ENCODE measurements at regions not wholly inside any gene's neighbourhood (a gene's known extent, or its start where the extent isn't known, plus 50 kb on each side); places are given as distances from the start of the nearest gene placed in this dataset.

DNA sequence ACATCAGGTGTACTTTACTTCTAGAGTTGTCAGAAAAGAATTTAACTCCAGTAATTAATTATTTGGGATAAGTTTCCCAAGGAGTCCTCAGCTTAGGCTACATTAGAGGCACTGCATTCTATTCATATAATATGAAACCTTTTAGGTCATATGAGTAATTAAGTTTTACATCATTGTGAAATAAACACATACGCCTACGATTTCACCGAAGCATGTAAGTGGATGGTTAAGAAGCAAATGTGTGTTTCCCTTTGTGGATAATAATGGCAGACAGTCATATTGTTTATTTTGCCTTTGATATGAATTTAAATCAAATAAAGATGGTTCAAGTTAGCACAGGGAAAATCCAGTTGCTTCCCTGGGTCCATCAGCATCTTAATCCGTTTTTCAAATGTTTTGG is 535.9 kb upstream of the ATP11B start:
- DNase-seq, result no peak
- ATAC-seq, result no peak

DNA sequence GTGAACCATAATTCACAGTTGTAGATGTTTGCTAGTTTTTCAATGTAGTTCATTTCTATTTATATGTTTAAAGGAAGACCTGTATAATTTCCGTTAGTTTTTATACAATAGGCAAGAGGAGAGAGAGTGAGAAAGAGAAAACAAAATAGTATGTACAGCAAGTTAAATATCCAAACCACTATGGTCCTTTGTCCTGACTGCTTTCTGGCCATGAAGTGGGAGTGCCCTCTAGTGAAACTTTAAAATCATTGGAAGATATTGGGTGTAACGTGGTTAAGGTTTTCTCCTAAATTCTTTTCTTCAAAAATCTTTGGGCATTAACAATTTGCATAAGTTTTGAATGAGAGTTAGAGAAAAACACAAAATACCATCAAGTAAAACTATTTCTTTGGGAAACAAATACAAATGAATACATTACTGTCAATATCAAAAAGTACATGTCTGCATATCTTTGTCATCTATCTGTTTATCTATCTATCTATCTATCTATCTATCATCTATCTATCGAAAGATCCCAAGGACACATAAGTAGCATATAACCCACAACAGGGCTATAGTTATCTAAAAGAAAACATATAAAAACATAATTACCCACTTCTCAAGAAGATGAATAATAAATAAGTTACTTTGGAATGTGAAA is 534.6 kb upstream of the ATP11B start:
- no peak for ATAC-seq
- no peak for DNase-seq

- no peak for DNase-seq
- no peak for ATAC-seq
Observed at GRCh38 chr3:182259579-182259978, 533.7 kb upstream of the ATP11B start.

DNA sequence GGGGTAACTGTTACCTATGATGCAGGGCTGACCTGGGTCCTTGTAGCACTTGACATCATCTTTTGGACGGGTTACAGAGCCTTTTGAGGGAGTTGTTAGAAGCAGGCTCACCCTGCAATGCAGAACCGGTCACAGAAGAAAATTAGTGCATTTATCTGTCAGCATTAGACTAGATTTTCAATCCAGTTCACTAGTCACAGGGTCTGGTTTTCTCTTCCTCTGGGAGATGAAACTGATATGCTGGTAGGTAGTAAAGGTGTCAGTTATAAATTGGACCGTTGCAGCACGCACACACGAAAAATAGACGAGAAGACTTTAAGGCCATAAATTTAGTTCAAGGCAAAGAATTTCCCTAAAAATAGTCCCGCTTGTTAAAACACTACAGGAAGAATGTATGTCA is 532.3 kb upstream of the ATP11B start:
- ATAC-seq (no peak), DNase-seq (no peak)

DNA sequence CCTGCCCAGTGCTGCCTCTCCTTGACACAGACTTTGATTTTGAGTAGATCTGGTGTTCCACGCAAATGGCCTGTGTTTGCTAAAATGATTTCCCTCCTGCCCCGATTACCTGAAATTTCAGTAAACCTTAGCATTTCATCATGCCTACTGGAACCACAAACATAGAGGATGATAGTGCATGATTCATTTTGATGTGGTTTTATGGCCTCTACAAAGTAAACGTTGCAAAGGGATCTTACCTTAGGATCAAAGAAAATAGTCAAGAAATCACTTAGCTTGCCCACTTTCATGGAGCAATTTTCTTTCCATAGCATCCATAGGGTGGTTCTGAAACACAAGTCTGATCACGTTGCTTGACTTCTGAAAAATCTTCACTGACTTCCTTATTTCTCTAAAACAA is 524.6 kb upstream of the ATP11B start:
- no peak for DNase-seq
- ATAC-seq, result no peak

DNA sequence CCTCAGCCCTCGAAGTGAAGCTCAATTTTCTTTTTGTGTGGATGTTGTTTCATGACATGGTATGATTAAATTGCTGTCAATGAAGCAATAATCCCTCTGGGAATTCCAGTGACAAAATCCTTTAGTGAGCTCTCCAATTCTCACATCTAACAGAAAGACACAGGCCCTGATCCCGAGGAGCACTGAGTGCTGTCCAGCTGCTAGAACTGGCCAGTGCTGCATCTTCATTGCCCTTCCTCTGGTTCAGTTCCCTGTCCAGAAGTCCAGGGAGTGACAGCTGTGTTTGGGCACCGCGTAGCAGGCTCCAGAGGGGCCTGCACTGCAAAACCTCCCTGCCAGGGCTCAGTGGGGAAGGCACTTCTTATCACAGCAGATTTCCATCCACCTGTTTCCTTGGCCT is 516.8 kb upstream of the ATP11B start:
- no peak for DNase-seq
- no peak for ATAC-seq

GRCh38 chr3:182284793-182285192 is 508.5 kb upstream of the ATP11B start:
- ATAC-seq, result no peak
- DNase-seq, result no peak

- ATAC-seq (no peak), DNase-seq (no peak)
Observed at GRCh38 chr3:182292591-182292990, 500.7 kb upstream of the ATP11B start.

DNA sequence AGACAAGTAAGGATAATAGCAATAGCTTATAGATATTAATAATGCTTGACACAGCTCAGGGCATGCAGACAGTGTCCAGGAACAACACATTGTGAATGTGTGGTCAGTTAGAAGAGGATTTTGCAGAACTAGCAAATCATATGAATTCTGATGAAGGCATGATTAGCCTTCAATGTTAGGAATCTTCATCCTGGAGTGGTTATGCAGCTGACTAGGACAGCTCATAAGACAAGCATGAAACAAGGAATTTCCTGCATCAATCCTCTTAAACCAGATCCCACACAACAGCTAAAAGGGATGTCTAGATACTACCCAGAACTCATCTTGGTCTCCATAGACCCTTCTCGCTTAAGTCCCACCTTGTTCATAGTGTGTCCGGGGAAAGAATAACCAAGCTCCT is 499.0 kb upstream of the ATP11B start:
- DNase-seq, result no peak
- ATAC-seq, result no peak

DNA sequence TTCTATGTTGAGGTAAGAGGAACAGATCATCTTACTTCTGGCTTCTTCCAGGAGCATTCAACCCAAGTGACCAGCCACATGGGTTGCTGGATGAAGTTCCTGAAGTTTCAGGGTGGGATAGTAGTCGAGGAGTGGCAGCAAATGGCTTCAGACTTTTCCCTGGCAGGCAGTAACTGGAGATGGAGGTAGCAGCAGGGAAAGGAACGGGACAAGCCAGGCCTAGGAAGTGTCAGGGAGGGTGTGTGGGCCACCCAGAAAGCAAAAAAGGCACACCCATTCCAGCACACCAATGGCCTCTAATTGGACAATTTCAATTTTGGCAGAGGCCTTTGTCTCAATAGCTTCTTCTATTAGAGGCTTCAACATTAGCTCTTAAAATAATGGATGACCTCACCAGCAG is 498.6 kb upstream of the ATP11B start:
- ATAC-seq, result no peak
- DNase-seq, result no peak

DNA sequence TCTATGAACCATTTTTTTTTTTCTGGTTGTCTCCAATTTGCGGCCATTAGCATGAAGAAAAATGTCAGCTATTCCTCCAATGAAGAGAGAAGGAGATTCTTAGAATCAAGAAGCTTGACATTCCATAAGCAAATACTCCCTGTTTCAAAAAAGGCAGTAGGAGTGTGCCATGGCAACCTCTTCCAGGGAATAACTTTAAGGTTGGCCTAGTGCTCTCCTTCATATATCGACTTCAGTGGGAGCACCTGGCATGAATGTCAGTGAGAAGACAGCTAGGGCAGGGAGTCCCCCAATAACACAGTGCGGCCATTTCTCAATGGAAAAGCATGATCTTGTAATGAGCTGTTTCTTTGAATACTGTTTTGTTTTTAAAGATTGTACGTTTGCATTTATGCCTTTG is 493.0 kb upstream of the ATP11B start:
- ATAC-seq (no peak), DNase-seq (no peak)

DNA sequence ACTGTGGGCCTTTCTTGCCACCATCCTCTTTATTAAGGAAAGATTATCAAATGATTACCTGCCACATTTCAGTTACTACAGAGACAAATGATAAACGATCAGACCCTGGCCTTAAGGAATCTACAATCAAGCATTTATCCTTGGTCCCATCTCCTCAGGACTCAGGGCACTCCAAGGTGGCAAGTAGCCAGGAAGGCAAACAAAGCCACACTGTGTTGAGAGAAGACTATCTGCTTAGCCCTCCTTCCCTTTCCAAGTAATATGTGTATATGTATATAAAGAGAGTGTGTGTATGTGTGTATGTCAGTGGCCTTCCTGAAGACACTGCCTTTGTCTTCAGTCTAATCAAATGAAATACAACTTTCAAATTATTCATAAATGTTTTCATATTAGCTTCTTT is 490.1 kb upstream of the ATP11B start:
- DNase-seq (no peak), ATAC-seq (no peak)

- ATAC-seq (no peak), DNase-seq (no peak)
Observed at GRCh38 chr3:182305881-182306665, 487.2 kb upstream of the ATP11B start.

DNA sequence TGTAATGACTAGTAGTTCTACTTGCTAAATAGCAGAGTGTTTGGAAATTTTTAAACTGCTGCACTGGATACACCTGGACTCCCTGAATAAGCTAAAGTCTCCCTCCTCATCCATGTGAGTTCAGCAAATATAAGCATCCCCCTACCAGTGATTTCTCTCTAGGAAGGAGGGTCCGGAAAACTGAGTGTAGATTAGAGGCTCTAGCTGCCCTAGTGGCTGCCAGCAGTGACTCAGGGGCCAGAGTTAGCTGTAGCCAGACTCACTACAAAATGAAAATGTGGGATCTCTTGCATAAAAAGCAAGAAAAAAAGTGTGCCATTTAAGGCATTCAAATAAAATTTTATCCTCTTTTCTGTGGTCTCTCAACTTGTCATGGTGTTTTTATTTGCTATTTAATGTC is 485.0 kb upstream of the ATP11B start:
- no peak for DNase-seq
- ATAC-seq, result no peak

DNA sequence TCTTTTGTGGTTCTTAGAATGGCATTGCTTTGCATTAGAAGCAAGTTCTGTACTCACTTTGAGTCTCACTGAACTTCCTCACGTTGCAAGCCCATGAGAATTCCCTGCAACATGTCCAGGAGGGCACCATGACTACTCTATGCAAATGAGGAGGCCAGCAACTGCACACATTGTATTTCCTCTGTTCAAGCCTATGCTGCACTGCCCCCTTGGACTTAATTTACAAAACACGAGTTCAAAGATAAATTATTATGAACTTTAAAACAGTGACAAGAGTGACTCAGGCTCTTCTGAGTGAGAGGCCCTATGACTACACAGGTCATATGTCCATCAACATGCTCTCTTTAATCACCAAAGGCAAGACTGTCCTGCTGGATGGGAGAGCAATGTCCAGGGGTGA is 484.2 kb upstream of the ATP11B start:
- ATAC-seq, result no peak
- DNase-seq, result no peak

GRCh38 chr3:182315313-182315712 is 478.0 kb upstream of the ATP11B start:
- ATAC-seq (no peak), DNase-seq (no peak)

DNA sequence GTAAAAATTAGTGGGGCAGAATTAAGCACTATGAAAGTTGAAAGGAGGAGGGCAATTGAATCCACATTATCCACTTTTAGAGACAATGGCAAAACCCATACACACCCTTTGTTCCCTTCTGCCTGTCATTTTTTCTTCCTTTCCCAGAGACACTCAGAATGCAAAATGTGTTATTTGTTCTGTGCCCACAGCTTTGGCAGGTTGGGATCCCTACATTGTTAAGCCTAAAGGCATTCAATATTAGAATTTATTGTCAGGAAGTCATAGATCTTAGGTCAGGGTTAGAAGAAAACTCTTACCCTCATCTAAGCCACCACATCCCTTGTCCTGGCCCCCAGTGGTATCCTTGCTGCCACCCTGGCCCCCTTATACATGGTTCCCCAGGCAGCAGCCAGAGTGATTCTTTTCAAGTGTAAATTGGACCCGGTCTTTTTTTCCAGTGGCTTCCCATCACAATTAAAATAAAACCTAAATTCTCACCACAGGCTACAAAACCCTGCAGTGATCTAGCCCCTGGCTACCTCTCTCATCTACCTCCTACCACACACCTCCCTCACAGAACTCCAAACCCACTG is 470.1 kb upstream of the ATP11B start:
- no peak for DNase-seq
- no peak for ATAC-seq

GRCh38 chr3:182323898-182324297 is 469.4 kb upstream of the ATP11B start:
- ATAC-seq, result no peak

GRCh38 chr3:182325213-182325950 is 467.9 kb upstream of the ATP11B start:
- no peak for ATAC-seq
- DNase-seq, result no peak

More at GRCh38 chr3:182323898-182324297, 469.4 kb upstream of the ATP11B start:
- DNase-seq, result no peak

DNA sequence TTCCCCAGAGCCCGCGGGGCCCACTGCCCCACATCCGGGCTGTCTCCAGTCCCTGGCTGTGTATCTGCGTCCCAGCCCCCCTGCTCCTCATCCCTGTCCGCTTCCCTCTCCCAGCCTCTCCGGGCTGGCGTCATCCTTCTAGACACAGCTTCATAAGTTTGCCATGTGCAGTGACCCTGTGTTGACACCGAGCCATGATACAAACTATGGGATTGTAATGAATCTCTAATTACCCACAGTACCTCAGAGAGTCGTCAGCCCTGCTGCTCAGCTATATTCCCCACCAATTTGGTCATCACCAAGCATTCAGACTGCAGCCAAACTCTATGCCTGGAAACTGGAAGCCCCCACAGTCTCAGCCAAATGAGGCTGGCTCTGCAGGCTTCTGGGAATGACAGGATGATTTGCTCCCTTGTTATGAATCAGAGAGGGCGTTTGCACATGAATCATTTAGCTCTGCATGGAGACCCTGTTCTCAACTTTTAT is 466.1 kb upstream of the ATP11B start:
- DNase-seq (no peak), ATAC-seq (no peak)

DNA sequence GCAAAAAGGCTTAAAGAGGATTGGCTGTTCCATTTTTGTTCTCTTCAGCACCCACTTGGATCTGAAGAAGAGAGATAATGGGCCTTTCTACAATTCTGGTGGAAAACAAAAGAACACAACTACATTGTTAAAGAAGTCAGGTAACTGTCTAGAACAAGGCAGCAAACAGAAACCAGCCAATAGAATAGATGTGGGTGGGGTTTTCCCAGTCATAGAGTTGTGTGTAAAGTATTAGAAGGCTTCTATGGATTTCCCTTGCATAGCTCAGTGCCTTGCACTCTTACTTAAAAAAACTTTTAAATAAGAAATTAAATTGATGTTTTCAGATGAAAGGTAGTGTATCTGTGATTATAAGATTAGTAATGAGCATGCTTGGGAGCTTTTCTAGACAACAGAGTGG is 462.7 kb upstream of the ATP11B start:
- no peak for DNase-seq

GRCh38 chr3:182331341-182331740 is 462.0 kb upstream of the ATP11B start:
- ATAC-seq, result no peak
- DNase-seq, result no peak

More for the DNA sequence above, 462.7 kb upstream of the ATP11B start:
- no peak for ATAC-seq

DNA sequence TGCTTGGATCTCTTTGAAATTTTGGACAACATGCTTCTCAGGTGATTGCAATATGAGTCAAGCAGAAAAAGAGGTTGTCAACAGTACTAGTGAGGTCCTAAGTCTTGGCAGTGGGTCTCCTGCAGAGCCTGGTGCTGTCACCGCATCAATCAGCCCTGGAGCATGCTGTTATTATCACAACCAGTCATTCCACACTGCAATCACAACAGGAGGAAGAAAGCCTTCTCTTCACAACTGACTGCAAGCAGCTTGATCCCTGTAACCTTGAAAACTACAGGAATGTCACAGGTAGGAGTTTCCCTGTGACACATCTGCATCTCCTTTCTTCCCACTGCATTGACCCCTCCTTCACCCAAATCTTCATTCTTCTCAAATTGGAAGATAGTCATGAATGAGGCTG is 451.1 kb upstream of the ATP11B start:
- ATAC-seq, result no peak
- no peak for DNase-seq

Data from stimulated activated naive CD8-positive, alpha-beta T cell treated with anti-CD3 and anti-CD28 coated beads, Interleukin-15, Interleukin-2, amounts not matched to agents 100 U/mL and 50 U/mL, for 24 hours (primary cell).